GM12865 (cell line): ENCODE measurements at regions not wholly inside any gene's neighbourhood (a gene's known extent, or its start where the extent isn't known, plus 50 kb on each side); places are given as distances from the start of the nearest gene placed in this dataset.

Experiments
- DNase-seq: peaks from one replicate; pipeline ENCODE4 v3.0.0; 2010; ENCODE audit warnings: low read depth
- H3K4me3 ChIP-seq: 2 replicates; pipeline ENCODE4 v1.5.1; 2011; ENCODE audit warnings: mild to moderate bottlenecking, low read depth, low read length, control low read depth
- TF ChIP-seq, protein P1 (sequence below): IDR thresholded peaks from 2 replicates; pipeline ENCODE4 v1.5.1; 2011; ENCODE audit warnings: low read length, control low read depth, low read depth, inconsistent platforms; ENCODE audit not compliant: insufficient read depth; ENCODE audit errors: missing control alignments

DNA sequence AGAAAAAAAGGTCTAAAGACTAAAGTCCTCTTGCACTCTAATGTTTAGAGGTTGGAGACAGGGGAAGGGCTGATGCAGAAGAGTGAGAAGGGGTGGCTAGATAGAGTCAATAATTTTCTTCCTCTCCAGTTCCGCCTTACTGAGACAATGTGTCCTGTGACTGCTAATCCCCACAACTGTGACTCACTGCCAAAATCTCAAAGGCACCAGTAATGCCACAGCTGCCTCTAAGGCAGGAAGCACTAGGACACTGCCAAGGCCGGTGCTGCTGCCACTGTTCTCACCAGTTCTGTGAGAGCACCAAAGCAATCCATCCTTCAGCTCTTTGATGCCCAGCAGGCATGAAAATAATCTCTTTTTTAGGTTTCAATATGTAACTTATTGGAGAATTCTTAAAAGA is 701.9 kb upstream of the MAP3K7 start:
- TF ChIP-seq, protein P1, sequence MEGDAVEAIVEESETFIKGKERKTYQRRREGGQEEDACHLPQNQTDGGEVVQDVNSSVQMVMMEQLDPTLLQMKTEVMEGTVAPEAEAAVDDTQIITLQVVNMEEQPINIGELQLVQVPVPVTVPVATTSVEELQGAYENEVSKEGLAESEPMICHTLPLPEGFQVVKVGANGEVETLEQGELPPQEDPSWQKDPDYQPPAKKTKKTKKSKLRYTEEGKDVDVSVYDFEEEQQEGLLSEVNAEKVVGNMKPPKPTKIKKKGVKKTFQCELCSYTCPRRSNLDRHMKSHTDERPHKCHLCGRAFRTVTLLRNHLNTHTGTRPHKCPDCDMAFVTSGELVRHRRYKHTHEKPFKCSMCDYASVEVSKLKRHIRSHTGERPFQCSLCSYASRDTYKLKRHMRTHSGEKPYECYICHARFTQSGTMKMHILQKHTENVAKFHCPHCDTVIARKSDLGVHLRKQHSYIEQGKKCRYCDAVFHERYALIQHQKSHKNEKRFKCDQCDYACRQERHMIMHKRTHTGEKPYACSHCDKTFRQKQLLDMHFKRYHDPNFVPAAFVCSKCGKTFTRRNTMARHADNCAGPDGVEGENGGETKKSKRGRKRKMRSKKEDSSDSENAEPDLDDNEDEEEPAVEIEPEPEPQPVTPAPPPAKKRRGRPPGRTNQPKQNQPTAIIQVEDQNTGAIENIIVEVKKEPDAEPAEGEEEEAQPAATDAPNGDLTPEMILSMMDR = no peak
- no peak for DNase-seq
- H3K4me3 ChIP-seq = no peak overlapping the region

DNA sequence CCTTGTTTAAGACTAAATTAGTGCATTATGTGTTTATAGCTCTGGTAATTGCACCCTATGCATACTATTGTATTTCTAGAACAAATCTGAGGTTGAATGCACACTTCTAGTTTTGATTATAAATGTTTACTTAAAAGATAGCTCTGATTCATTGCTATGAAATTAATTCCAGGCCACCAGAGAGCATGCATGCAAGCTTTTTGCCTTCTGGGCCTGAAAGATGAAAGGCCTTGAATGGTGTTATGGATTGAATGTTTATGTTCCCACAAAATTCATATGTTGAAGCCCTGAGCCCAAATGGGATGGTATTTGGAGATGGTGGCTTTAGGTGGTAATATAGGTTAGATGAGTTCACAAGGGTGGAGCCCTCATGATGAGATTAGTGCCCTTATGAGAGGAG is 695.0 kb upstream of the MAP3K7 start:
- DNase-seq = no peak
- no peak overlapping the region for H3K4me3 ChIP-seq
- TF ChIP-seq, protein P1 = no peak

DNA sequence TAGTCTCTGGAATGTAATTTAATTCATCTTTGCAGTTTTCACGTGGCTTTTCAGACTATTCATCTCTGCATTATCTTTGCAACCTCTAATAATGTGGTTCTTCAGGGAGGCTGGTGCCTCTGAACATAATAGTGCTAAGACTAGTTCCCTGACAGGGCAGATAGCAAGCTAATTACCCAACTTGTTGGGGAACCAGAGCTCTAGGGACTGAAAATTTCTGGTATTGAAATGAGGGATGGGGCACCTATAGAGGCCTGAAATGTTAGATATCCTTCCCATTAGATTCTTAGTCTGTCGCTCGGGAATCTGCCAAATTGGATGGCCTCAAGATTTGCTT is 693.6 kb upstream of the MAP3K7 start:
- TF ChIP-seq, protein P1 = no peak
- no peak overlapping the region for H3K4me3 ChIP-seq
- no peak for DNase-seq

DNA sequence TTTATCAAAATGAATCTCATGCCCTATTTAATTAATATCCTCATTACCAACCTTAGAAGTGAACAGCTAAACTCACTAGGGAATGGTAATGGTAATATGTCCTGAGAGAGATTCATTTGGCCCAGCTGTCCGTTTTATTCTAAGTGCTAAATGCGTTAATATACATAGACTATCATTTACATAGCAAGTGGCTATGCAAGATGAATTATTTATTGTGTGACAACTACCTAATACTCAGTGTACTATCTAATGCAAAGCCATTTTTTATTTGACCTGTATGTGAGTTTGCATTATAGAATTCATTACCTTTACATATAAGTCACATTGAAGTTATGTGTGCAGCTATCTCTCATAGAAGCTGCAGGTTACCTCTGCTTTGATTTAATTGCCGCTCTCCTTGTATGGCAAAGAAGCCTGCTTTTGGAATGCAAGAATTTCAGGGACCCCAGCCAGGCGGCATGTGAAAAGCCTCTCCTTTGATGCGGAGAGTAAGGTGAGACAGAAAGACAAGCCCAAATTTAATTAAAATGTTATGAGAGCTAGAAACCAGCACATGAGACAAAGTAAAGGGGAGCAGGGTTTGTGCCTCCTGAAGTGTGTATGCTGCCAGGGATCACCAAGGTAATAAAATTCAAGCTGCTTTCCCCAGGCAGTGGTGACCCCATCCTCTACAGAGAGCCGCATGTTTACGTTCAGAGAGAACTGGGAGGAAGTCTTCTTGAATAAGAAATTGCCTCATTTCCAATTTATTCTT is 693.0 kb upstream of the MAP3K7 start:
- TF ChIP-seq, protein P1 = no peak
- no peak for DNase-seq
- no peak overlapping the region for H3K4me3 ChIP-seq

DNA sequence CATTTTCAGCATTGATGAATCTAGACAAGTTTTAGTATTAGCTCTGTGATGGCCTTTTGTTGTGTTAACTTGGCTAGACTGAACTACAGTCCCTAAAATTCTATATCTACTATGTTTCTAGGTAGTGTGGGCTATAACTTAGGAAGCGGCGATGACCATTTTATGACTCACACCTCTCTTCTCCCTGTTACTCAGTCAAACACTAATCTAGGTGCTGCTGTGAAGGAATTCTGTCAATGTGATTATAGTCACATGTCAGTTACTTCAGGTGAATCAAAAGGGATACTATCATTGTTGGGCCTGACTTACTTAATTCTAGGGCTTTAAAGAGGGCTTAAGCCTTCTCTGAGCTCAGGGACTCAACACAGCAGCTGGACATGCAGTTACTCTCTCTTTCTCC is 691.5 kb upstream of the MAP3K7 start:
- TF ChIP-seq, protein P1 = no peak
- DNase-seq = no peak
- no peak overlapping the region for H3K4me3 ChIP-seq

DNA sequence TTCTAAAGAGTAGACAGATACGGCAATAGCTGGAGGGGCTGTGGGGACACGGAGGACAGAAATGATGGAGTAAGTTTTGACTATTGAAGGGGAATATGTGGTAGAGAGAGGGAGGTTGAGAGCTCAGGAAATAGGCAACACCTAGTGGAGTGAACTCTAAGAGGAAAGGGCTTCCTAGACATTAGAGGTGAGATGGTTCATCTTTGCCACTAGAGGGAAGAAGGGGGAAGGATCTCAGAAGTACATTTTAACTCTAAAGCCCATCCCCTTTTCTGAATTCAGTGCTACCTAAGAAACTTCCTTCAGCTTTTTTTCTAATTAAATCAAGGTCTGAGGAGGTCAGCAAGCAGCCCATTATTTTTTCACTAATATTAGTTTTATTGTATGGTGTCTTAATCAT is 689.4 kb upstream of the MAP3K7 start:
- TF ChIP-seq, protein P1 = peak; percentile 20
- no peak for DNase-seq
- no peak overlapping the region for H3K4me3 ChIP-seq

DNA sequence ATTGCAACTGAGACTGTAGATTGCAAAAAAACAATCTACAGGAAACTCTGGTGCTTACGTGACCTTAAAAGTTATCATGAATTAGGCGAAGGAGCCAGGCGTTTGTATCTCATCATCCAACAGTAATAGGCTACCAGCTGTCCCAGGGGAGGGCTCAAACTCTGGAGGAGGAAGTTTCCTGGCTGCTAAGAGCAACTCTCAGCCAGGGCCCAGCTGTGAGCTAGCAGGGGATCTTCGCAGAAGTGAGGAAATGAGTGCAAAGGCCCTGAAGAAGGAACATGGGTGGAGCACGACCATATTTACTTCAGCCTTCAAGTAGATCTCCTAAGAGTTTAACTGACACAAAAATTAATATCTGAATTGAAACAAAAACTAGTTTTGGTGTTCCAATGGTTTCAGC is 686.9 kb upstream of the MAP3K7 start:
- no peak overlapping the region for H3K4me3 ChIP-seq
- TF ChIP-seq, protein P1 = no peak
- no peak for DNase-seq
